ENCODE measurements at regions not wholly inside any gene's neighbourhood (a gene's known extent, or its start where the extent isn't known, plus 50 kb on each side); places are given as distances from the start of the nearest gene placed in this dataset.

DNA sequence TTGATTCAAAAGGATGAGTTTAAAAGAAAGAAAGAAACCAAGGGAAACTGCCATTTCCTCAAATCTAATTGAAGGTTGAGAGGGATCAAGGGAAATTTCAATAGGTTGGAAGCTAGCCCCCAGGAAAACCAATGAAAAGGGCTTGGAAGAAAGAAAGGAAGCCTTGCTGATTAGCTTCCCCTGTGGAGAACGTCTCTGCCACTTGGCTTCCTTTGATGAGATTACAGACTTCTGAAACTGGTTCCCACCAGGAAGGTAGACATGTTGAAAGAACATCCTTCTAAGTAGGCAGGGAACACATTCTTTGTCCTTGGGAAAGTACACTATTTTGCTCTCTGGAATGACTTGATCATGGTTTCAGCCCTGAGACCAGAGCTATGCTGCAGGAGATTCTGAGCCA lies 65.5 kb upstream of the DMRTA1 start:
- RAD21 ChIA-PET (ENCODE audit: unreplicated experiment): no interaction called here
- Histone ChIP-seq H3K9ac (ENCODE audit: control insufficient read depth, insufficient read depth, low read length) (no peak overlapping the region), H3K9me3 (replicated peaks; ENCODE audit: control insufficient read depth, insufficient read depth, low read length) (no peaks in the 10 kb centered on the region), H3K36me3 (ENCODE audit: control insufficient read depth in 2 of 2, insufficient read depth in 2 of 2, low read length in 1 of 2) (no peaks in the 10 kb centered on the region), H3K4me1 (ENCODE audit: control insufficient read depth, insufficient read depth, low read length) (no peaks in the 10 kb centered on the region), H3K4me3 (no peak overlapping the region), H2AFZ (ENCODE audit: control insufficient read depth, low read depth, low read length) (no peak overlapping the region), H3K27ac (ENCODE audit: control insufficient read depth, insufficient read depth) (no peak overlapping the region), H3K4me2 (ENCODE audit: control insufficient read depth, insufficient read depth) (no peak overlapping the region), H3K27me3 (replicated peaks in 1 of 2; ENCODE audit: control insufficient read depth in 2 of 2, insufficient read depth in 2 of 2, low read length in 1 of 2) (no peaks in the 10 kb centered on the region), H3K79me2 (ENCODE audit: control insufficient read depth, insufficient read depth, low read length) (no peaks in the 10 kb centered on the region), H4K20me1 (ENCODE audit: control insufficient read depth, insufficient read depth) (no peaks in the 10 kb centered on the region)
- in situ Hi-C loops (cut with MboI) (no loop called here), intact Hi-C loops (cut with micrococcal nuclease; ENCODE audit: unreplicated experiment) (no loop called here)
- TF ChIP-seq FOS (IDR thresholded peaks at IDR 0.05; ENCODE audit: borderline replicate concordance, extremely low read depth, insufficient read length) (no peak), NFYA (IDR thresholded peaks at IDR 0.05; ENCODE audit: borderline replicate concordance, low read depth, low read length) (no peak), USF2 (IDR thresholded peaks at IDR 0.05; ENCODE audit: borderline replicate concordance, low read depth, low read length) (no peak), FOXK2 (IDR thresholded peaks at IDR 0.05) (no peak), BCL3 (IDR thresholded peaks at IDR 0.05; ENCODE audit: borderline replicate concordance, insufficient read depth, low read depth, low read length, poor library complexity, severe bottlenecking) (no peak)
- SMC1A ChIA-PET (ENCODE audit: uncharacterized antibody, unreplicated experiment): interaction anchor here (0.9 kb wide), 1 partner anchor 71 kb away, joined by 3 read pairs; no protein-coding TSS in a partner anchor
- no TSS peak for BruUV-seq (replicated peaks)
- DNase-seq (ENCODE audit: low read depth, low spot score) (no peak), FAIRE-seq (no peak), ATAC-seq (no peak)
- CTCF ChIA-PET: interaction anchor here (1.0 kb wide), 1 partner anchor 23 kb away, joined by 4 read pairs; no protein-coding TSS in a partner anchor
- WGBS (ENCODE audit: insufficient coverage, insufficient replicate concordance, low lambda C conversion rate, missing lambda C conversion rate): 0% methylated on average over 1 of the region's 1 CpG
- POLR2A ChIA-PET: no interaction called here

DNA sequence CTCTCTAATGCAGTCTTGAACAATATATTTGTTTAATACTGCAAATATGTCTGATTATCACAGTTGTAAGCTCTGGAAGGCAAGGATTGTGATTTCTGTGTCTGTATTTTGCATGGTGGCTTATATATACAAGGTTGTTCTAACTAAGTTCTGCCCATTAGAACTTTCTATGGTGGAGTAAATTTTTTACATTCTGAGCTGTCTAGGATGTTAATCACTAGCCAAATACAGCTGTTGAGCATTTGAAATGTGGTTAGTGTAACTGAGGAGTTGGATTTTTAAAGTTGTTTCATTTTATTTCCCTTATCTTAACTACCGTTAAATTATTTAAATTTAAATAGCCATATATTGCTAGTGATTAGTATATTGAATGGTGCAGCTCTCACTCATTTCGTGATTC lies 64.3 kb upstream of the DMRTA1 start:
- no peak overlapping the region for H3K4me2 ChIP-seq (ENCODE audit: control insufficient read depth, insufficient read depth)
- RAD21 ChIA-PET (ENCODE audit: unreplicated experiment): no interaction called here
- CTCF ChIA-PET: no interaction called here
- no peak overlapping the region for H2AFZ ChIP-seq (ENCODE audit: control insufficient read depth, low read depth, low read length)
- no peaks in the 10 kb centered on the region for H3K36me3 ChIP-seq (ENCODE audit: control insufficient read depth in 2 of 2, insufficient read depth in 2 of 2, low read length in 1 of 2)
- H3K4me3 ChIP-seq: no peak overlapping the region
- no peaks in the 10 kb centered on the region for H3K27me3 ChIP-seq (replicated peaks in 1 of 2; ENCODE audit: control insufficient read depth in 2 of 2, insufficient read depth in 2 of 2, low read length in 1 of 2)
- no peak overlapping the region for H3K9ac ChIP-seq (ENCODE audit: control insufficient read depth, insufficient read depth, low read length)
- no TSS peak for BruUV-seq (replicated peaks)
- no peak for TF ChIP-seq SIX5 (IDR thresholded peaks at IDR 0.05; ENCODE audit: low read depth, low read length, severe bottlenecking)
- TF ChIP-seq STAT3 (IDR thresholded peaks at IDR 0.05; ENCODE audit: low read depth, low read length): no peak
- TF ChIP-seq ZNF207 (IDR thresholded peaks at IDR 0.05; ENCODE audit: borderline replicate concordance): no peak
- TF ChIP-seq WRNIP1 (IDR thresholded peaks at IDR 0.05; ENCODE audit: borderline replicate concordance, low read depth, low read length): no peak
- TF ChIP-seq HDAC2 (IDR thresholded peaks at IDR 0.05): no peak
- no peak for TF ChIP-seq ZNF592 (IDR thresholded peaks at IDR 0.05)
- WGBS (ENCODE audit: insufficient coverage, insufficient replicate concordance, low lambda C conversion rate, missing lambda C conversion rate): 26% methylated on average over 2 of the region's 2 CpGs
- in situ Hi-C loops (cut with MboI) (no loop called here), intact Hi-C loops (cut with micrococcal nuclease; ENCODE audit: unreplicated experiment) (no loop called here)
- POLR2A ChIA-PET: no interaction called here
- no peaks in the 10 kb centered on the region for H4K20me1 ChIP-seq (ENCODE audit: control insufficient read depth, insufficient read depth)
- ATAC-seq (no peak), FAIRE-seq (no peak), DNase-seq (ENCODE audit: low read depth, low spot score) (no peak)
- H3K4me1 ChIP-seq (ENCODE audit: control insufficient read depth, insufficient read depth, low read length): no peaks in the 10 kb centered on the region
- H3K27ac ChIP-seq (ENCODE audit: control insufficient read depth, insufficient read depth): no peak overlapping the region
- H3K9me3 ChIP-seq (replicated peaks; ENCODE audit: control insufficient read depth, insufficient read depth, low read length): no peaks in the 10 kb centered on the region
- SMC1A ChIA-PET (ENCODE audit: uncharacterized antibody, unreplicated experiment): no interaction called here
- no peaks in the 10 kb centered on the region for H3K79me2 ChIP-seq (ENCODE audit: control insufficient read depth, insufficient read depth, low read length)
